Pancreas (tissue), 10 donors: ENCODE measurements at regions not wholly inside any gene's neighbourhood (a gene's known extent, or its start where the extent isn't known, plus 50 kb on each side); places are given as distances from the start of the nearest gene placed in this dataset.

Source experiments
- ATAC-seq, 4 donors: fragments of 200-7000 bp; cut with Tn5 transposase; one replicate each; pipeline versions ENCODE4 v1.8.0 to v1.9.1; 2020; ENCODE audit warnings: mild to moderate bottlenecking in 4 of 4, moderate library complexity in 4 of 4
- DNase-seq, 6 donors: peaks; one replicate each; pipeline ENCODE4 v3.0.0-alpha.2; 2020
- FAIRE-seq: peaks from 2 replicates; lab custom pipeline; 2012; peaks lifted over from hg19 to GRCh38; lab: Jason Lieb, UNC
- H3K27ac ChIP-seq, 4 donors: fragments of 200-600 bp; sonication (generic); 1 replicate in 3 of 4; 2 replicates in 1 of 4; pipeline versions ENCODE4 v1.5.0 to v1.8.0; 2020
- H3K27me3 ChIP-seq, 4 donors: fragments of 200-600 bp; one replicate each; pipeline ENCODE4 v1.8.0; 2021
- H3K36me3 ChIP-seq, 3 donors: fragments of 200-600 bp; sonication (generic) in 1 of 3; one replicate each; pipeline versions ENCODE4 v1.5.0 to v1.8.0; 2020 to 2021
- H3K4me1 ChIP-seq, 3 donors: fragments of 200-600 bp; one replicate each; pipeline ENCODE4 v1.8.0; 2021
- H3K4me3 ChIP-seq, 4 donors: fragments of 200-600 bp; sonication (generic) in 2 of 4; one replicate each; pipeline versions ENCODE4 v1.5.0 to v1.8.0; 2020 to 2021
- H3K9me3 ChIP-seq, 4 donors: fragments of 200-600 bp; one replicate each; pipeline ENCODE4 v1.8.0; 2021
- CTCF ChIP-seq, 4 donors: fragments of 200-600 bp; sonication (generic) in 3 of 4; IDR thresholded peaks; one replicate each; pipeline versions ENCODE4 v1.5.0 to v1.8.0; 2021; ENCODE audit warnings: antibody characterized with exemption in 4 of 4
- WGBS, 2 donors: extraction: QIAGEN DNeasy Blood & Tissue Kit; methylation state at CpG; one replicate each; pipeline ENCODE4 v1.1.7; 2013; 5-methylcytosine and 5-hydroxymethylcytosine counted together
- intact Hi-C, 3 donors: fragments of 100-400 bp; cut with DNase I; formaldehyde crosslinking; loops; one replicate each; pipeline versions ENCODE4 v1.11.1 to v1.14.2; 2022
- donor health status: healthy with polysubstance abuse.
- donor health status: DM: no; HTN: no; CAD: no; lungs with moderate emphysema.
- donor health status: DM: no; HTN: no; CAD: no.
- donor health status: control.
- donor health status: control.
- donor health status: Bipolar disorder and iron deficiency.
- donor health status: DM: yes; HTN: yes; CAD: no.
- donor health status: DM: no; HTN: no; CAD: no.
- donor health status: DM: no; HTN: no; CAD: no.
- donor health status: DM: yes; HTN: yes; CAD: no.

GRCh38 chr16:8251727-8252126, 338.6 kb downstream of the TMEM114 start:
- WGBS, 2 donors = 11 to 12% methylated on average over 2 of the region's 2 CpGs
- no peak for FAIRE-seq
- no peaks in the 10 kb centered on the region for H3K9me3 ChIP-seq
- H3K4me3 ChIP-seq = no peak overlapping the region
- no peak for ATAC-seq
- no peaks in the 10 kb centered on the region for H3K4me1 ChIP-seq
- no peak overlapping the region for H3K27ac ChIP-seq
- DNase-seq = no peak
- H3K27me3 ChIP-seq = no peaks in the 10 kb centered on the region
- intact Hi-C loops = no loop called here
- no peak for TF ChIP-seq CTCF (IDR thresholded peaks at IDR 0.05)
- no peaks in the 10 kb centered on the region for H3K36me3 ChIP-seq

GRCh38 chr16:8251298-8251697, 339.0 kb downstream of the TMEM114 start:
- H3K9me3 ChIP-seq = no peaks in the 10 kb centered on the region
- intact Hi-C loops = no loop called here
- H3K4me1 ChIP-seq = no peaks in the 10 kb centered on the region
- TF ChIP-seq CTCF (IDR thresholded peaks at IDR 0.05) = no peak
- ATAC-seq = no peak
- H3K4me3 ChIP-seq = no peak overlapping the region
- no peak overlapping the region for H3K27ac ChIP-seq
- WGBS, 2 donors = 51 to 54% methylated on average over 3 of the region's 3 CpGs
- no peaks in the 10 kb centered on the region for H3K27me3 ChIP-seq
- no peak for FAIRE-seq
- no peaks in the 10 kb centered on the region for H3K36me3 ChIP-seq
- DNase-seq = no peak

- FAIRE-seq (no peak), ATAC-seq (no peak), DNase-seq (no peak)
- Histone ChIP-seq H3K27me3 (no peaks in the 10 kb centered on the region), H3K27ac (no peak overlapping the region), H3K36me3 (no peaks in the 10 kb centered on the region), H3K9me3 (no peaks in the 10 kb centered on the region), H3K4me1 (no peaks in the 10 kb centered on the region), H3K4me3 (no peak overlapping the region)
- WGBS, 2 donors = 14 to 20% methylated on average over 8 of the region's 8 CpGs
- intact Hi-C loops = no loop called here
- TF ChIP-seq CTCF (IDR thresholded peaks at IDR 0.05) = no peak
Observed at GRCh38 chr16:8247993-8248392, 342.3 kb downstream of the TMEM114 start.

- FAIRE-seq (no peak), ATAC-seq (no peak), DNase-seq (no peak)
- Histone ChIP-seq H3K4me1 (no peaks in the 10 kb centered on the region), H3K4me3 (no peak overlapping the region), H3K27me3 (no peaks in the 10 kb centered on the region), H3K36me3 (no peaks in the 10 kb centered on the region), H3K9me3 (no peaks in the 10 kb centered on the region), H3K27ac (no peak overlapping the region)
- intact Hi-C loops = no loop called here
- no peak for TF ChIP-seq CTCF (IDR thresholded peaks at IDR 0.05)
- 58 to 62% methylated on average over 4 of the region's 4 CpGs for WGBS, 2 donors
Observed at GRCh38 chr16:8243981-8244380, 346.3 kb downstream of the TMEM114 start.

- ATAC-seq = no peak
- Histone ChIP-seq H3K27ac (no peak overlapping the region), H3K9me3 (no peaks in the 10 kb centered on the region), H3K27me3 (no peaks in the 10 kb centered on the region), H3K4me3 (no peak overlapping the region), H3K36me3 (no peaks in the 10 kb centered on the region), H3K4me1 (no peaks in the 10 kb centered on the region)
- no peak for TF ChIP-seq CTCF (IDR thresholded peaks at IDR 0.05)
- WGBS, 2 donors = 36 to 39% methylated on average over 3 of the region's 3 CpGs
- FAIRE-seq = no peak
- intact Hi-C loops = no loop called here
- DNase-seq = no peak
Observed at GRCh38 chr16:8241408-8241807, 348.9 kb downstream of the TMEM114 start.
